Keratinocyte (primary cell): ENCODE measurements at regions not wholly inside any gene's neighbourhood (a gene's known extent, or its start where the extent isn't known, plus 50 kb on each side); places are given as distances from the start of the nearest gene placed in this dataset.

Experiments
- EZH2 ChIP-seq: IDR thresholded peaks from one replicate; pipeline ENCODE4 v1.6.1; 2012; ENCODE audit warnings: inconsistent platforms, mild to moderate bottlenecking, low read length, moderate library complexity
- TF ChIP-seq, protein P1 (sequence below), 3 experiments: IDR thresholded peaks in 1 of 3; conservative IDR thresholded peaks in 1 of 3; optimal IDR thresholded peaks in 1 of 3; 2 replicates in 2 of 3; 3 replicates in 1 of 3; pipeline versions ENCODE3 to v1.5.1; 2011; ENCODE audit warnings: low read length in 3 of 3, mild to moderate bottlenecking in 3 of 3, moderate library complexity in 2 of 3, control low read depth in 1 of 3, inconsistent platforms in 1 of 3; ENCODE audit not compliant: insufficient read depth in 2 of 3; ENCODE audit errors: extremely low read depth in 1 of 3

GRCh38 chr1:4176841-4177240, 276.8 kb upstream of the C1orf174 start:
- TF ChIP-seq, protein P1, sequence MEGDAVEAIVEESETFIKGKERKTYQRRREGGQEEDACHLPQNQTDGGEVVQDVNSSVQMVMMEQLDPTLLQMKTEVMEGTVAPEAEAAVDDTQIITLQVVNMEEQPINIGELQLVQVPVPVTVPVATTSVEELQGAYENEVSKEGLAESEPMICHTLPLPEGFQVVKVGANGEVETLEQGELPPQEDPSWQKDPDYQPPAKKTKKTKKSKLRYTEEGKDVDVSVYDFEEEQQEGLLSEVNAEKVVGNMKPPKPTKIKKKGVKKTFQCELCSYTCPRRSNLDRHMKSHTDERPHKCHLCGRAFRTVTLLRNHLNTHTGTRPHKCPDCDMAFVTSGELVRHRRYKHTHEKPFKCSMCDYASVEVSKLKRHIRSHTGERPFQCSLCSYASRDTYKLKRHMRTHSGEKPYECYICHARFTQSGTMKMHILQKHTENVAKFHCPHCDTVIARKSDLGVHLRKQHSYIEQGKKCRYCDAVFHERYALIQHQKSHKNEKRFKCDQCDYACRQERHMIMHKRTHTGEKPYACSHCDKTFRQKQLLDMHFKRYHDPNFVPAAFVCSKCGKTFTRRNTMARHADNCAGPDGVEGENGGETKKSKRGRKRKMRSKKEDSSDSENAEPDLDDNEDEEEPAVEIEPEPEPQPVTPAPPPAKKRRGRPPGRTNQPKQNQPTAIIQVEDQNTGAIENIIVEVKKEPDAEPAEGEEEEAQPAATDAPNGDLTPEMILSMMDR (optimal IDR thresholded peaks at IDR 0.05 in 1 of 3, IDR thresholded peaks at IDR 0.05 in 1 of 3, conservative IDR thresholded peaks at IDR 0.05 in 1 of 3; ENCODE audit: extremely low read depth in 1 of 3, insufficient read depth in 2 of 3, low read length in 3 of 3): no peak
- no peak for TF ChIP-seq EZH2
